Right lobe of liver (tissue), 6 donors: ENCODE measurements at regions not wholly inside any gene's neighbourhood (a gene's known extent, or its start where the extent isn't known, plus 50 kb on each side); places are given as distances from the start of the nearest gene placed in this dataset.

Source experiments
- ATAC-seq, 4 donors: fragments of 200-7000 bp; cut with Tn5 transposase; one replicate each; pipeline ENCODE4 v1.9.1; 2020; ENCODE audit warnings: mild to moderate bottlenecking in 4 of 4, moderate library complexity in 4 of 4
- DNase-seq, 3 donors: peaks; one replicate each; pipeline ENCODE4 v3.0.0-alpha.2; 2020
- H3K27ac ChIP-seq, 3 donors: fragments of 200-600 bp; one replicate each; pipeline ENCODE4 v1.8.0; 2022
- H3K27me3 ChIP-seq, 2 donors: fragments of 200-600 bp; one replicate each; pipeline ENCODE4 v1.8.0; 2022
- H3K36me3 ChIP-seq, 4 donors: fragments of 200-600 bp; sonication (generic) in 1 of 4; one replicate each; pipeline versions ENCODE4 v1.5.1 to v1.8.0; 2017 to 2022; ENCODE audit warnings: control low read depth in 1 of 4
- H3K4me1 ChIP-seq, 4 donors: fragments of 200-600 bp; sonication (generic) in 1 of 4; one replicate each; pipeline versions ENCODE4 v1.5.1 to v1.8.0; 2017 to 2022; ENCODE audit warnings: control low read depth in 1 of 4
- H3K4me3 ChIP-seq, 3 donors: fragments of 200-600 bp; one replicate each; pipeline ENCODE4 v1.8.0; 2022
- H3K9me3 ChIP-seq, 4 donors: fragments of 200-600 bp; sonication (generic) in 1 of 4; one replicate each; pipeline versions ENCODE4 v1.5.1 to v1.8.0; 2017 to 2022; ENCODE audit warnings: control low read depth in 1 of 4
- POLR2A ChIP-seq: fragments of 450-650 bp; IDR thresholded peaks from one replicate; pipeline ENCODE4 v1.6.1; 2017; ENCODE audit warnings: antibody characterized with exemption, mild to moderate bottlenecking
- WGBS: methylation state at CpG from one replicate; pipeline ENCODE4 v1.1.6; 2018; ENCODE audit warnings: low coverage, low lambda C conversion rate; ENCODE audit not compliant: insufficient coverage; ENCODE audit errors: missing lambda C conversion rate; 5-methylcytosine and 5-hydroxymethylcytosine counted together
- intact Hi-C, 2 donors: fragments of 100-400 bp; cut with DNase I; formaldehyde crosslinking; loops; one replicate each; pipeline versions ENCODE4 v1.11.2 to v1.14.1; 2022
- TF ChIP-seq, protein P1 (sequence below), 4 donors: fragments of 200-600 bp in 3 of 4; fragments of 450-650 bp in 1 of 4; IDR thresholded peaks; one replicate each; pipeline versions ENCODE4 v1.5.1 to v1.8.0; 2016 to 2022; ENCODE audit warnings: antibody characterized with exemption in 4 of 4, mild to moderate bottlenecking in 2 of 4
- donor health status: DM: no; HTN: yes; CAD: no.
- donor health status: DM: no; HTN: no; CAD: no.
- donor health status: DM: no; HTN: no; CAD: no.
- donor health status: DM: no; HTN: yes; CAD: no.
- donor health status: DM: no; HTN: yes; CAD: no.

DNA sequence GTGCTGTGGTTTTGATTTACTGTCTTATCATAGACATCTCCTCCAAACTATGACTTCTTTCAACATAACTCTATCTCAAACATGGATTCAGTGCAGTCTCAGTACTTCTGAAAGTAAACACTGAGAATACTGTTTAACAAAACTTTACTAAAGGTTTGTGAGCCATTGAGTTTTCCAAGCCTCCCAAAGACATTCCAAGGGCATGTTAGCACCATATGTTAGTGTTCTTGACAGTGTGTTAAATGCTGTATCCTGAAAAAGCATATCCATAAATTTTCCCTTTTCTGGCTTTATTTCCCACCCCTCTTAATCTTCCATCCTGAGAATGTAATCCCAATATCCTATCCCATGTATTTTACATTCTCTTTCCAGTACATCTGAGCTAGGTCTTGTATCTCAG lies 446.8 kb upstream of the CXADR start:
- intact Hi-C loops, result no loop called here
- TF ChIP-seq POLR2A, result no peak
- TF ChIP-seq, protein P1, sequence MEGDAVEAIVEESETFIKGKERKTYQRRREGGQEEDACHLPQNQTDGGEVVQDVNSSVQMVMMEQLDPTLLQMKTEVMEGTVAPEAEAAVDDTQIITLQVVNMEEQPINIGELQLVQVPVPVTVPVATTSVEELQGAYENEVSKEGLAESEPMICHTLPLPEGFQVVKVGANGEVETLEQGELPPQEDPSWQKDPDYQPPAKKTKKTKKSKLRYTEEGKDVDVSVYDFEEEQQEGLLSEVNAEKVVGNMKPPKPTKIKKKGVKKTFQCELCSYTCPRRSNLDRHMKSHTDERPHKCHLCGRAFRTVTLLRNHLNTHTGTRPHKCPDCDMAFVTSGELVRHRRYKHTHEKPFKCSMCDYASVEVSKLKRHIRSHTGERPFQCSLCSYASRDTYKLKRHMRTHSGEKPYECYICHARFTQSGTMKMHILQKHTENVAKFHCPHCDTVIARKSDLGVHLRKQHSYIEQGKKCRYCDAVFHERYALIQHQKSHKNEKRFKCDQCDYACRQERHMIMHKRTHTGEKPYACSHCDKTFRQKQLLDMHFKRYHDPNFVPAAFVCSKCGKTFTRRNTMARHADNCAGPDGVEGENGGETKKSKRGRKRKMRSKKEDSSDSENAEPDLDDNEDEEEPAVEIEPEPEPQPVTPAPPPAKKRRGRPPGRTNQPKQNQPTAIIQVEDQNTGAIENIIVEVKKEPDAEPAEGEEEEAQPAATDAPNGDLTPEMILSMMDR (IDR thresholded peaks at IDR 0.05), result no peak

DNA sequence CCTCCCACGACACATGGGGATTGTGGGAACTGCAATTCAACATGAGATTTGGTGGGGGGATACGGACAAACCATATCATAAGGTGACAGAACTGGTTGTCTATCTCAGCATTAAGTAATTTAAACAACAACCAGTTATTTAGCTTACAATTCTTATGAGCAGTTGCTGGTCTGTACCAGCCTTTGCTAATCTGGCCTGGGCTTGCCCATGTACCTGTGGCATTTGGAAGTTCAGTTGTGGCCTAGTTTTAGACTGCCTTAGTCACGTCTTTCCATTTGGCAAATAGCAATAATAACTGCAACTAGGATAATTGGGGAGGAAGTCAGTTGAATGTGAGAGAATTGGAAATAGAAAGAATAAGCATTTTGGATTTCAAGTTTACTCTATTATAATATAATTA lies 441.8 kb upstream of the CXADR start:
- Histone ChIP-seq H3K4me3 (no peak overlapping the region), H3K36me3 (no peaks in the 10 kb centered on the region), H3K27me3 (no peaks in the 10 kb centered on the region), H3K4me1 (no peaks in the 10 kb centered on the region), H3K9me3 (no peaks in the 10 kb centered on the region), H3K27ac (no peak overlapping the region)
- TF ChIP-seq, protein P1 (IDR thresholded peaks at IDR 0.05), result no peak
- TF ChIP-seq POLR2A, result no peak
- no peak for DNase-seq
- intact Hi-C loops, result no loop called here
- ATAC-seq, result no peak
- WGBS, result 72% methylated on average over 3 of the region's 3 CpGs

More for the DNA sequence above, 446.8 kb upstream of the CXADR start:
- ATAC-seq, result no peak
- no peaks in the 10 kb centered on the region for H3K36me3 ChIP-seq
- H3K9me3 ChIP-seq, result no peaks in the 10 kb centered on the region
- no peak overlapping the region for H3K4me3 ChIP-seq
- DNase-seq, result no peak
- no peaks in the 10 kb centered on the region for H3K4me1 ChIP-seq
- no peaks in the 10 kb centered on the region for H3K27me3 ChIP-seq
- no peak overlapping the region for H3K27ac ChIP-seq

DNA sequence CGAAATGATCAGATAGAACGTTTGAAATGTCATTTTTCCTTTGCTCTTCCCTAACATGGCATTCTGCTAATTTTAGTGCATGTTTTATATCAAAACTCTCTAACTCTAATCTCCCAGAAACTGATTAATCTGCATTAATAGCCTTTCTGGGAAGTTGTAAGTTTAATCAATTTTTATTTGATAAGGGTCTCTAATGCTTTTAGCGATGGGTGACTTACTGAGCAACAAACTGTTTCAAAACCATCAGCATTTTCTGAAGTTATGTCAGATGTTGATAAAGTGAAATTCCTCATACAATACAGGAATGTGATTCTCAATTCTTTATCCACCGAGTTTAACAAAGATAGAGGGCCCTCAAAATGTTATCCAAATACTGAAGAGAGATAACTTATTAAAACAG lies 431.6 kb upstream of the CXADR start:
- Histone ChIP-seq H3K4me3 (no peak overlapping the region), H3K9me3 (no peaks in the 10 kb centered on the region), H3K4me1 (no peaks in the 10 kb centered on the region), H3K27me3 (no peaks in the 10 kb centered on the region), H3K36me3 (no peaks in the 10 kb centered on the region), H3K27ac (no peak overlapping the region)
- 59% methylated on average over 4 of the region's 4 CpGs for WGBS
- TF ChIP-seq POLR2A, result no peak
- TF ChIP-seq, protein P1 (IDR thresholded peaks at IDR 0.05), result no peak
- DNase-seq, result no peak
- ATAC-seq, result no peak
- intact Hi-C loops, result no loop called here

DNA sequence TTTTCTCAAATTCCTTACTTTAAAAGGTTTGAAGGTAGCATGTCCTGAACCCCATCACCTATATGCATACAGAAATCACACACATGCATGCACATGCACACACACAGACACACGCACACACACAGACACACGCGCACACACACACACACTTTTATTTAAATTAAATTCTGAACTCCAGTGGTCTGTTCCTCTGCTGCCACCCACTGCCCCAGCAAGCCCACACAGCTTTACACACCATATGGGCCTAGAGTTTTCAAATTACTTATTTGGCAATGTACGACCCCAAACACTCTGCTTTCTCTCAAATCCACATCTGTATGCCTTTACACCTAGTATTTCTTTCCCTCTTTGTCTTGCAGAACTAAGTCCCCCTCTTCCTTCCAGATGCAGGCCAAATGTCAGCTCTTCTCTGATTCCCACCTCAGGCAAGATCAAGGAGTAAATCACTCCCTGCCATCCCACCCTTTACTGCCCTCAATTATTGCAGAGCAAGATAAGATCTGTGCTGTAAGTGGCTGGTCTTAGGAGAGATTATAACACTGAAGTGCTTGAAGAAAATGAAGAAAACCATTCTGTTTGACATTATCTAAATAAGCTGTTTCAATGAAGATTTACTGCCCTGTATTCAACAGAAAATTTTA lies 429.9 kb upstream of the CXADR start:
- intact Hi-C loops, result no loop called here
- ATAC-seq (no peak), DNase-seq (no peak)
- Histone ChIP-seq H3K27me3 (no peaks in the 10 kb centered on the region), H3K36me3 (no peaks in the 10 kb centered on the region), H3K27ac (no peak overlapping the region), H3K4me1 (no peaks in the 10 kb centered on the region), H3K9me3 (no peaks in the 10 kb centered on the region), H3K4me3 (no peak overlapping the region)
- no peak for TF ChIP-seq POLR2A
- TF ChIP-seq, protein P1 (IDR thresholded peaks at IDR 0.05), result no peak
- WGBS, result 66% methylated on average over 4 of the region's 4 CpGs

DNA sequence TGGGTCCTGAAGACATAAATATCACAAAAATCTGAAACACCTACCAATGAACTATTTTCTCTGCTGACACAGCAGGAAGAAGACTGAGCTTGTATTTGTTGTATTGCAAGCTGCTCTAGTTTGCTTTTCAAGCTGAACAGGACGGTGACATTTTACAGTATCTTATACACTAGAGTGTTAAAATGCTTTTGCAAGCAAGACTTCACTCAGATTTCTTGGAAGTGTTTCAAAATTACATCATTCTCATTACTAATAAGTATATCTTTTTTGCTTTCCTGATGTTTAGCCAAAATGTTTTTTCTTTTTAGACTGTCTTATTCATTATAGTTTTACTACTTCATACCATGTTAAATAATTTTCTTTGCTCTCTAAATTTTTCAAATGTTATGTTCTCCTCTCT lies 427.1 kb upstream of the CXADR start:
- WGBS, result 20% methylated on average over 1 of the region's 1 CpG
- intact Hi-C loops, result no loop called here
- Histone ChIP-seq H3K36me3 (no peaks in the 10 kb centered on the region), H3K27ac (no peak overlapping the region), H3K9me3 (no peaks in the 10 kb centered on the region), H3K4me3 (no peak overlapping the region), H3K27me3 (no peaks in the 10 kb centered on the region), H3K4me1 (no peaks in the 10 kb centered on the region)
- TF ChIP-seq, protein P1 (IDR thresholded peaks at IDR 0.05), result no peak
- no peak for TF ChIP-seq POLR2A
- no peak for ATAC-seq
- DNase-seq, result no peak
